HG03135 (cell line): ENCODE measurements at regions not wholly inside any gene's neighbourhood (a gene's known extent, or its start where the extent isn't known, plus 50 kb on each side); places are given as distances from the start of the nearest gene placed in this dataset.

Source experiments
- ATAC-seq: cut with Tn5 transposase; IDR thresholded peaks from one replicate; pipeline ENCODE4 v1.9.1; 2021; ENCODE audit warnings: mild to moderate bottlenecking, moderate library complexity; ENCODE audit not compliant: unreplicated experiment

- ATAC-seq = no peak
Measured at GRCh38 chr14:34220378-34220706, 241.7 kb downstream of the SPTSSA start.

GRCh38 chr14:34219661-34220377, 242.2 kb downstream of the SPTSSA start:
- ATAC-seq = no peak

GRCh38 chr14:34218881-34219280, 243.2 kb downstream of the SPTSSA start:
- no peak for ATAC-seq

- ATAC-seq = no peak
Measured at GRCh38 chr14:34214961-34215360, 247.1 kb downstream of the SPTSSA start.

- no peak for ATAC-seq
Measured at GRCh38 chr14:34213332-34213731, 248.7 kb downstream of the SPTSSA start.

- ATAC-seq = no peak
Measured at GRCh38 chr14:34212172-34212929, 249.7 kb downstream of the SPTSSA start.

- ATAC-seq = peak; percentile 79
Measured at GRCh38 chr14:34211732-34212131, 250.3 kb downstream of the SPTSSA start.

- ATAC-seq = no peak
Measured at GRCh38 chr14:34208532-34208931, 253.5 kb downstream of the SPTSSA start.

GRCh38 chr14:34205799-34206198, 254.9 kb upstream of the EGLN3 start:
- no peak for ATAC-seq

GRCh38 chr14:34204774-34205173, 253.9 kb upstream of the EGLN3 start:
- ATAC-seq = no peak

- no peak for ATAC-seq
Measured at GRCh38 chr14:34203251-34203722, 252.4 kb upstream of the EGLN3 start.

- no peak for ATAC-seq
Measured at GRCh38 chr14:34201909-34202637, 251.2 kb upstream of the EGLN3 start.

GRCh38 chr14:34199585-34199984, 248.7 kb upstream of the EGLN3 start:
- no peak for ATAC-seq

GRCh38 chr14:34198096-34198495, 247.2 kb upstream of the EGLN3 start:
- no peak for ATAC-seq

GRCh38 chr14:34195964-34196363, 245.1 kb upstream of the EGLN3 start:
- no peak for ATAC-seq

GRCh38 chr14:34190717-34191116, 239.8 kb upstream of the EGLN3 start:
- ATAC-seq = no peak

- no peak for ATAC-seq
Measured at GRCh38 chr14:34189866-34190265, 239.0 kb upstream of the EGLN3 start.

GRCh38 chr14:34187519-34188044, 236.7 kb upstream of the EGLN3 start:
- no peak for ATAC-seq

- no peak for ATAC-seq
Measured at GRCh38 chr14:34187061-34187460, 236.2 kb upstream of the EGLN3 start.

- ATAC-seq = no peak
Measured at GRCh38 chr14:34184126-34184525, 233.3 kb upstream of the EGLN3 start.

- no peak for ATAC-seq
Measured at GRCh38 chr14:34183478-34183877, 232.6 kb upstream of the EGLN3 start.
